ENCODE measurements at regions not wholly inside any gene's neighbourhood (a gene's known extent, or its start where the extent isn't known, plus 50 kb on each side); places are given as distances from the start of the nearest gene placed in this dataset.

DNA sequence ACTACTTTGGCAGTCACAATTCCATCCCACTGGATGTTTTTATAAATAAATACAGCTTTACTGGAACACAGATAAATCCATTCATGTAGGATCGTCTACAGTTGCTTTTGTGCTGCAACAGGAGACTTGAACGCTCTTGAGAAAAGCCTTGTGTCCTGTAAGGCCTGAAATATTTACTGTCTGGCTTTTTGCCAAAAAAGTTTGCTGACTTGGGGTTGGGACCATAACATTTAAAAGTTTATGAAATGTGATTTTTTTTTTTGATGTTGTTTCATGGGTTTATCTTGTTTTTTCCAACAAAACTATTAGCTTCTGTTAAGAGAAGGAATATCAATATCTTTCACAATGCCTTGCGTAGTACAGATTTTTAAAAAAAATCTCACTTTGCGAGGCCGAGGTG, 71.1 kb upstream of the MINDY3 start:
- TF ChIP-seq TAF1 (IDR thresholded peaks at IDR 0.05; ENCODE audit: borderline replicate concordance, insufficient read depth, low read length) (no peak), REST (IDR thresholded peaks at IDR 0.05; ENCODE audit: insufficient read depth in 1 of 2, low read depth in 2 of 2, low read length in 2 of 2) (no peak), POLR2AphosphoS5 (IDR thresholded peaks at IDR 0.05; ENCODE audit: low read depth, low read length) (no peak), SIN3A (IDR thresholded peaks at IDR 0.05; ENCODE audit: borderline replicate concordance, insufficient read depth, low read length) (no peak), FOXP2 (optimal IDR thresholded peaks at IDR 0.05; ENCODE audit: borderline replicate concordance, extremely low read depth, extremely low read length, insufficient read depth) (no peak)

All from PFSK-1 (cell line).